ENCODE measurements at regions not wholly inside any gene's neighbourhood (a gene's known extent, or its start where the extent isn't known, plus 50 kb on each side); places are given as distances from the start of the nearest gene placed in this dataset.

GRCh38 chr3:70137366-70137765, 137.8 kb downstream of the SAMMSON start:
- TF ChIP-seq CTCF (IDR thresholded peaks at IDR 0.05) (no peak), POLR2A (IDR thresholded peaks at IDR 0.05) (no peak)
